Gastrocnemius medialis (tissue), 4 donors: ENCODE measurements at regions not wholly inside any gene's neighbourhood (a gene's known extent, or its start where the extent isn't known, plus 50 kb on each side); places are given as distances from the start of the nearest gene placed in this dataset.

Source experiments
- ATAC-seq, 2 donors: fragments of 150-250 bp; one replicate each; pipeline ENCODE4 v1.9.1; 2016
- DNase-seq, 2 donors: peaks; one replicate each; pipeline ENCODE4 v3.0.0-alpha.2; 2019
- H3K27ac ChIP-seq, 4 donors: fragments of 200-600 bp; sonication (generic); 1 replicate in 1 of 4; 2 replicates in 3 of 4; pipeline ENCODE4 v1.5.1; 2016 to 2018; ENCODE audit warnings: mild to moderate bottlenecking in 2 of 4, moderate library complexity in 1 of 4
- H3K27me3 ChIP-seq, 3 donors: fragments of 200-600 bp; sonication (generic) in 2 of 3; 1 replicate in 1 of 3; 2 replicates in 2 of 3; pipeline versions ENCODE4 v1.5.1 to v1.6.0; 2016 to 2019; ENCODE audit warnings: mild to moderate bottlenecking in 1 of 3, moderate library complexity in 1 of 3
- H3K36me3 ChIP-seq, 2 donors: fragments of 200-600 bp; sonication (generic) in 1 of 2; one replicate each; pipeline ENCODE4 v1.5.1; 2017 to 2018
- H3K4me1 ChIP-seq, 2 donors: fragments of 200-600 bp; sonication (generic) in 1 of 2; one replicate each; pipeline ENCODE4 v1.5.1; 2016 to 2017; ENCODE audit warnings: mild to moderate bottlenecking in 2 of 2
- H3K4me3 ChIP-seq, 4 donors: fragments of 200-600 bp; sonication (generic) in 3 of 4; 1 replicate in 1 of 4; 2 replicates in 3 of 4; pipeline ENCODE4 v1.5.1; 2016 to 2019; ENCODE audit warnings: mild to moderate bottlenecking in 2 of 4
- H3K9me3 ChIP-seq, 3 donors: fragments of 200-600 bp; sonication (generic) in 2 of 3; 1 replicate in 1 of 3; 2 replicates in 2 of 3; pipeline ENCODE4 v1.5.1; 2016 to 2019
- CTCF ChIP-seq, 5 experiments: fragments of 450-650 bp in 3 of 5; fragments of 200-600 bp in 2 of 5; sonication (generic) in 2 of 5; IDR thresholded peaks in 4 of 5; conservative IDR thresholded peaks in 1 of 5; 1 replicate in 4 of 5; 2 replicates in 1 of 5; pipeline ENCODE4 v1.5.1; 2016 to 2019; ENCODE audit warnings: antibody characterized with exemption in 5 of 5, mild to moderate bottlenecking in 3 of 5, moderate library complexity in 3 of 5
- POLR2A ChIP-seq, 2 donors: fragments of 450-650 bp; IDR thresholded peaks; one replicate each; pipeline ENCODE4 v1.6.1; 2017; ENCODE audit warnings: antibody characterized with exemption in 2 of 2, mild to moderate bottlenecking in 2 of 2, moderate library complexity in 2 of 2
- in situ Hi-C, 4 donors: fragments of 200-750 bp; cut with MboI; loops; one replicate each; pipeline versions ENCODE4 v1.15.0 to v1.8.0; 2017; ENCODE audit warnings: low sequenced_read_pairs in 4 of 4
- intact Hi-C: fragments of 100-400 bp; cut with DNase I; formaldehyde crosslinking; loops from one replicate; pipeline ENCODE4 v1.15.1; 2023; ENCODE audit warnings: low total_unique reads

GRCh38 chr9:38259519-38260218, 132.8 kb upstream of the ALDH1B1 start:
- no peak overlapping the region for H3K27ac ChIP-seq
- H3K27me3 ChIP-seq = no peaks in the 10 kb centered on the region
- TF ChIP-seq POLR2A (IDR thresholded peaks at IDR 0.05) (no peak), CTCF (IDR thresholded peaks at IDR 0.05 in 4 of 5, conservative IDR thresholded peaks at IDR 0.05 in 1 of 5) (no peak)
- intact Hi-C loops = no loop called here
- H3K36me3 ChIP-seq = no peaks in the 10 kb centered on the region
- no peaks in the 10 kb centered on the region for H3K4me1 ChIP-seq
- ATAC-seq (no peak), DNase-seq (no peak)
- no peaks in the 10 kb centered on the region for H3K9me3 ChIP-seq
- in situ Hi-C loops = no loop called here
- no peak overlapping the region for H3K4me3 ChIP-seq

- no peak for TF ChIP-seq POLR2A (IDR thresholded peaks at IDR 0.05)
- no peak for TF ChIP-seq CTCF (IDR thresholded peaks at IDR 0.05 in 4 of 5, conservative IDR thresholded peaks at IDR 0.05 in 1 of 5)
- H3K9me3 ChIP-seq = no peaks in the 10 kb centered on the region
- no peaks in the 10 kb centered on the region for H3K27me3 ChIP-seq
- in situ Hi-C loops (no loop called here), intact Hi-C loops (no loop called here)
- H3K36me3 ChIP-seq = no peaks in the 10 kb centered on the region
- DNase-seq = no peak
- no peak overlapping the region for H3K4me3 ChIP-seq
- H3K27ac ChIP-seq = no peak overlapping the region
- H3K4me1 ChIP-seq = no peaks in the 10 kb centered on the region
- ATAC-seq = no peak
Measured at GRCh38 chr9:38259056-38259455, 133.4 kb upstream of the ALDH1B1 start.

GRCh38 chr9:38257626-38258215, 134.8 kb upstream of the ALDH1B1 start:
- H3K27me3 ChIP-seq = no peaks in the 10 kb centered on the region
- ATAC-seq (no peak), DNase-seq (no peak)
- in situ Hi-C loops (no loop called here), intact Hi-C loops (no loop called here)
- no peak overlapping the region for H3K27ac ChIP-seq
- TF ChIP-seq CTCF (IDR thresholded peaks at IDR 0.05 in 4 of 5, conservative IDR thresholded peaks at IDR 0.05 in 1 of 5) = no peak
- TF ChIP-seq POLR2A (IDR thresholded peaks at IDR 0.05) = no peak
- no peaks in the 10 kb centered on the region for H3K9me3 ChIP-seq
- no peak overlapping the region for H3K4me3 ChIP-seq
- H3K36me3 ChIP-seq = no peaks in the 10 kb centered on the region
- H3K4me1 ChIP-seq = no peaks in the 10 kb centered on the region

GRCh38 chr9:38256461-38256860, 136.0 kb upstream of the ALDH1B1 start:
- TF ChIP-seq CTCF (IDR thresholded peaks at IDR 0.05 in 4 of 5, conservative IDR thresholded peaks at IDR 0.05 in 1 of 5) (no peak), POLR2A (IDR thresholded peaks at IDR 0.05) (no peak)
- DNase-seq = no peak
- Histone ChIP-seq H3K4me1 (no peaks in the 10 kb centered on the region), H3K27me3 (no peaks in the 10 kb centered on the region), H3K36me3 (no peaks in the 10 kb centered on the region), H3K27ac (no peak overlapping the region), H3K9me3 (no peaks in the 10 kb centered on the region), H3K4me3 (no peak overlapping the region)
- in situ Hi-C loops (no loop called here), intact Hi-C loops (no loop called here)
- ATAC-seq = no peak
